ENCODE measurements at regions not wholly inside any gene's neighbourhood (a gene's known extent, or its start where the extent isn't known, plus 50 kb on each side); places are given as distances from the start of the nearest gene placed in this dataset.
"Not testable (repeated sequence)": the region's sequence is repeated elsewhere in the genome, so short reads cannot be mapped to it uniquely, and the experiment has no call there.

GRCh38 chr13:75175097-75175496, 306.9 kb downstream of the TBC1D4 start:
- TF ChIP-seq CTCF (IDR thresholded peaks at IDR 0.05; ENCODE audit: low read depth, low read length, poor library complexity, severe bottlenecking); EZH2phosphoT487 (IDR thresholded peaks at IDR 0.05; ENCODE audit: borderline replicate concordance, low read length): not testable (repeated sequence)
